GM19239 (cell line): ENCODE measurements at regions not wholly inside any gene's neighbourhood (a gene's known extent, or its start where the extent isn't known, plus 50 kb on each side); places are given as distances from the start of the nearest gene placed in this dataset.
"Not testable (repeated sequence)": the region's sequence is repeated elsewhere in the genome, so short reads cannot be mapped to it uniquely, and the experiment has no call there.

ENCODE experiments used
- DNase-seq: peaks from one replicate; pipeline ENCODE4 v3.0.0; 2011; ENCODE audit warnings: low spot score; ENCODE audit not compliant: insufficient read length
- FAIRE-seq: peaks from 2 replicates; lab custom pipeline; 2011; peaks lifted over from hg19 to GRCh38; lab: Jason Lieb, UNC

DNA sequence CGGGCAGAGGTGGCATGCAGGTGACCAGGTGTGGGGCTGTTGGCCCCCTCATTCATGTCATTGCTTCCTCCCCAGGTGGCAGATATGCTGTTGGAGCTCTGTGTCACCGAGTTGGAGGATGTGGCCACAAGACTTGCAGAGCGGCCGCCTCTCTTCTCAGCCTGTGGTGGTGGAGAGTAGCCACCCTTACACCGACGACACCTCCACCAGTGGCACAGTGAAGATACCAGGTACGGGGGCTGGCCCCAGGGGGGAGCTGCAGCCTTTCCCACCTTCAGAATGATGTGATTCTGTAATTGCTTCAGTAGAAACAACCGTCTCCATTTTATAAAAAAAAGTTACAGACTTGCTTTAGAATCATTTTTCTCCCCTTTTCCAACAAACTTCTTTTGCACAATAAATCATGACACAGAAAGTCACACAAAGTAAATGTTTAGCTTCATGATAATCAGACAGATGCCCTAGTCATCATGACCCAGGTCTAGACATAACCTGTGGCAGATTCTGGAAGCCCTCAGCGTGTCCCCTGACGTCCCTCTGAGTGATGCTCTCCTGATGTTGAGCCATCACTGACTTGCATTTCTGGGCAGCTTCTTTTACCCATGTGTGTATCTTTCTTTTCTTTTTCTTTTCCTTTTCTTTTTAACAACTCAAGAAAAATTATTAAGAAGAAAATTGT is 76.0 kb upstream of the FAN1 start:
- FAIRE-seq: no peak
- no peak for DNase-seq

DNA sequence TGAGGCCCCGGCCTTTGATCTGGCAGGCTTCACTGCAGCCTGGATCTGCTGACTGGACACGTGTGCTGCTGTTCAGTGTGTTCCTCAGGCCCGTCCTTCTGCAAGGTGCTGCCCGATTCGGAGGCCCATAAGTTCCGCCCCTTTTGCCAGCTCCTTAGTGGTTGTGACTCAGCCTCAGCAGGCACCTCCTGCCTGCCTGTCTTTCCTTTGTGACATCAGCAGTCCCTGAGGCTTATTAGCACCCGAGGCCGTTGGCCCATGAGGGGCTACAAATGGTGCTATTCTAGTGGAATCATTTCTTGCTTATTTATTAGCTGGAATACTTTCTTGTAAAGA is 75.4 kb upstream of the FAN1 start:
- DNase-seq, FAIRE-seq: not testable (repeated sequence)

DNA sequence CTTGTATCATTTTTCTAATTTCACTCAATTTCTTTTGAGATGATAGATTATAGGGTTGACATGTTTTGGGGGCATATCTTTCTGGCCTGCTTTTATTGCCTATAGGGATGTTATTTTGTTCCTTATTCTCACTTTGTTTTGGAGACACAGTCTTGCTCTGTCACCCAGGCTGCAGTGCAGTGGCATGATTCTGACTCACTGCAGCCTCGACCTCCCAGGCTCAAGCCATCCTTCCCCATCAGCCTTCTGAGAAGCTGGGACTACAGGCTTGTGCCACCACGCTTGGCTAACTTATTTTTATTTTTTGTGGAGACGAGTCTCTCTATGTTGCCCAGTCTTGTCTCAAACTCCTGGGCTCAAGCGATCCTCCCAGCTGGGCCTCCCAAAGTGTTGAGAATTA is 72.8 kb upstream of the FAN1 start:
- DNase-seq (no peak), FAIRE-seq (no peak)

DNA sequence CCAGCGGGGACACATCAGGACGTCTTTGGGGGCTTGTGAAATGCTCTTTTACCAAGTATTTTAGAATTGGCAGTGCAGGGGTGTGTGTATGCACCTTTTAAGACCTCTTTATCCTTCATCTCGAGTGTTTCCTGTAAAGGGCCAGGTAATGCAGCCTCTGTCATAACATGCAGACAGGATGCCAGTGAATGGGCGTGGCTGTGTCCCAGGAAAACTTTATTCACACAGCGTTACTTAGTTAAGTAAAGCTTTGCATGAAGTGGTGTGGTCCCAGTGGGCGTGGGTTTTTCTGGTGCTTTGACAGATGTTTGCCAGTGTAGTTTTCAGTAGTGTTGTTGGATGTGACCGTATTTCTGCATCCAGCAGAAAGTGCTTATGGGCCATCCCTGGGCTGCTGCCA is 70.3 kb upstream of the FAN1 start:
- DNase-seq, FAIRE-seq: not testable (repeated sequence)

DNA sequence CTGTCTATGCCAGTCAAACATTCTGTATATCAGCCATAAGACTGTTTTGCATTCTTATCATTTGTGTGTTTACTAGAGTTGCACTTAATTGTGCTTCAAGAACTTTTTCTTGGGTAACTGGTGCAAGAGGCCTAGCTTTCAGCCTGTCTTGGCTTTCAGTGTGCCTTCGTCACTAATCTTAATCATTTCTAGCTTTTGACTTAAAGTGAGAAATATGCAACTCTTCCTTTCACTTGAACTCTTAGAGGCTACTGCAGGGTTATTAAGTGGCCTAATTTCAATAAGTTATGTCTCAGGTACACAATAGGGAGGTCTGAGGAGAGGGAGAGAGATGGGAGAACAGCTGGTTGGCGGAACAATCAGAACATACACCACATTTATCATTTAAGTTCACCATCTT is 62.1 kb upstream of the FAN1 start:
- DNase-seq, FAIRE-seq: not testable (repeated sequence)

DNA sequence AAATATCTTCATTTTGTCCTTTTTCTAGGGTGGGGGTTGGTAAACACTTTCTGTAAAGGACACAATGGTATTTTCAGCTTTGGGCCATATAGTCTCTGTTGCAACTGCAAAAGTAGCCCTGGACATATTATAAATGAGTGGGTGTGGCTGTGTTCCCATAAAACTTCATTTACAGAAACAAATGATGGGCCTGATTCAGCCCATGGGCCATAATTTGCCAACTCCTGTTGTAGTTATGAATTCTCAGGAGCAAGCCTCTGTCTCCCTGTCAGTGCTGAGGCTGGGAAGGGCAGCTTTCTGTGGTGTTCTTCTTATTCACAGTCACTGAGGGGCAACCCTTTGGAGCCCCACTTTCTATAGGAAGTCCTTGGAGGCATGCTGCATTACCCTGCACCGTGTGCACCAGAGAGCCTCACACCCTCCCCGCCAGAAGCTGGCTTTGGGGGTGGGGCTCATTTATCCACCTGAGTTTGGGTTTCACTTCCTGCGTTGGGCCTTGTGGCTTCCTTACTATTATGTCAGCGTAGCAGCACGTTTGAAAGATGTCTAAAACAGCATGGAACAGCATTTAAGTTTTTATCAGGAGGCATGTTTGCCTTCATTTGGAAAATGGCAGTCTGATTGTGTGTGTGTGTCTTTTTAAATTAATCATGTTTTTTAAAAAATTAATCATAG is 60.8 kb upstream of the FAN1 start:
- FAIRE-seq (peak; percentile 76), DNase-seq (peak; percentile 15)

DNA sequence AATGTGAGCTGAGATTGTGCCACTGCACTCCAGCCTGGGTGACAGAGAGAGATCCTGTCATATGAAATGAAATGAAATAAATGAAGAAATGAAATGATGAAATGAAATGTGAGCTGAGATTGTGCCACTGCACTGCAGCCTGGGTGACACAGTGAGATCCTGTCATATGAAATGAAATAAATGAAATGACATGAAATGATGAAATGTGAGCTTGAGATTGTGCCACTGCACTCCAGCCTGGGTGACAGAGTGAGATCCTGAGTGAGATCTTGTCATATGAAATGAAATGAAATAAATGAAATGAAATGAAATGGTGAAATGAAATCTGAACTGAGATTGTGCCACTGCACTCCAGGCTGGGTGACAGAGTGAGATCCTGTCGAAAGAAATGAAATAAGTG is 58.2 kb upstream of the FAN1 start:
- not testable (repeated sequence) for FAIRE-seq, DNase-seq
